D721Med (cell line): ENCODE measurements at regions not wholly inside any gene's neighbourhood (a gene's known extent, or its start where the extent isn't known, plus 50 kb on each side); places are given as distances from the start of the nearest gene placed in this dataset.

Experiments used
- DNase-seq: peaks from one replicate; pipeline ENCODE4 v3.0.0; 2011; ENCODE audit warnings: low spot score; ENCODE audit not compliant: insufficient read length
- FAIRE-seq: peaks from 2 replicates; lab custom pipeline; 2011; peaks lifted over from hg19 to GRCh38; lab: Jason Lieb, UNC
- TF ChIP-seq, protein P1 (sequence below): IDR thresholded peaks from 2 replicates; pipeline ENCODE4 v1.5.1; 2012; ENCODE audit warnings: mild to moderate bottlenecking, control low read depth; ENCODE audit not compliant: insufficient read depth; ENCODE audit errors: missing control alignments

DNA sequence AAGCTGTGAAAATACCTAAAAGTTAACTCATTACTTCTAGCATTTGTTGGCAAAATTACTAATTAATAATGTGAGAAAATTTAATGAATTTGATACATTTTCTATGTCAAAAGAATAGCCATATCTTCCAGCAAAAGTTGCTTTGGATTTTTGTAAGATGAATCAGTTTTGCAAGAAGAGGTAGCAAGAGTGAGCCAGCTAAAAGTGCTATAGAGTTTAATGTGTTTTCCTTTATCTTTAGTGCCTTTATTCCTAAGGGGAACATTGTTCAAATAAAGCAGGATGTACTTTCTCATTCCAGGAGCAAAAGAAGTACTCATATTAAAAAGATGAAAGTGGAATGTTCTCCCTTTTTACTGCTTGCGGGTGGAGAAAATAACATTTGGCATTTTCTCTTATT lies 622.2 kb downstream of the ANXA1 start:
- TF ChIP-seq, protein P1, sequence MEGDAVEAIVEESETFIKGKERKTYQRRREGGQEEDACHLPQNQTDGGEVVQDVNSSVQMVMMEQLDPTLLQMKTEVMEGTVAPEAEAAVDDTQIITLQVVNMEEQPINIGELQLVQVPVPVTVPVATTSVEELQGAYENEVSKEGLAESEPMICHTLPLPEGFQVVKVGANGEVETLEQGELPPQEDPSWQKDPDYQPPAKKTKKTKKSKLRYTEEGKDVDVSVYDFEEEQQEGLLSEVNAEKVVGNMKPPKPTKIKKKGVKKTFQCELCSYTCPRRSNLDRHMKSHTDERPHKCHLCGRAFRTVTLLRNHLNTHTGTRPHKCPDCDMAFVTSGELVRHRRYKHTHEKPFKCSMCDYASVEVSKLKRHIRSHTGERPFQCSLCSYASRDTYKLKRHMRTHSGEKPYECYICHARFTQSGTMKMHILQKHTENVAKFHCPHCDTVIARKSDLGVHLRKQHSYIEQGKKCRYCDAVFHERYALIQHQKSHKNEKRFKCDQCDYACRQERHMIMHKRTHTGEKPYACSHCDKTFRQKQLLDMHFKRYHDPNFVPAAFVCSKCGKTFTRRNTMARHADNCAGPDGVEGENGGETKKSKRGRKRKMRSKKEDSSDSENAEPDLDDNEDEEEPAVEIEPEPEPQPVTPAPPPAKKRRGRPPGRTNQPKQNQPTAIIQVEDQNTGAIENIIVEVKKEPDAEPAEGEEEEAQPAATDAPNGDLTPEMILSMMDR: no peak
- FAIRE-seq (no peak), DNase-seq (no peak)

DNA sequence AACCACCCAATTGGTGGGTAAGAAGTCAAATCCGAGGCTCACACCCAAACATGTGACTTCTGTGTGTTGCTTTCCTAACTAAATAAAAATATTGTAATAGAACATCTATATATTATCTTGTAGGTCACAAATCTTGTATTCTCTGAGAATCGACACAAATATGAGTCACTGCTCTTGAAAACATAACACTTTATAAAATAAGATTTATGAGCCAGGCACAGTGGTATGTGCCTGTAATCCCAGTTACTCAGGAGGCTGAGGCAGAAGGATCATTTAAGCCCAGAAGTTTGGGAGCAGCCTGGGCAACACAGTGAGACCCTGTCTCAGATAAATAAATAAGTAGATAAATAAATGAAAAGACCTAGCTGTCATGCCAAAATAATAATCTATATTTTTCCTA lies 624.1 kb downstream of the ANXA1 start:
- TF ChIP-seq, protein P1: no peak
- FAIRE-seq (no peak), DNase-seq (no peak)

DNA sequence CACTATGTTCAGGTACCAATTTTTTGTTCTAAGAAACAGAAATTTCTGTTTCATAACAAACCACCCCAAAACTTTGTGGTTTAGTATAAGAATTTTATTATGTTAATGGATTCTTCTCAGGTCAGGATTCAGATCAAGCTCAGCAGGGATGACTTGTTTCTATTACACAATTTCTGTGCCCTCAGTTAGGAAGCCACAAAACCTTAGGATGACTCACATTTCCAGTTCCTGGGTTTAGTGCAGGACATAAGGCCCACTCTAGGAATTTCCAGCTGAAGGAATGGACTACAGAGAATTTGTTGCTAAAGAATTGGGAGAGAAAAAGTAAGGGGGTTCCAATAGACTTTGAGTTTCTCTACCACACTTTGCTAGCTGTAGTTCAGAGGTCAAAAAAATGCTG lies 629.3 kb downstream of the ANXA1 start:
- DNase-seq (no peak), FAIRE-seq (no peak)
- TF ChIP-seq, protein P1: no peak

DNA sequence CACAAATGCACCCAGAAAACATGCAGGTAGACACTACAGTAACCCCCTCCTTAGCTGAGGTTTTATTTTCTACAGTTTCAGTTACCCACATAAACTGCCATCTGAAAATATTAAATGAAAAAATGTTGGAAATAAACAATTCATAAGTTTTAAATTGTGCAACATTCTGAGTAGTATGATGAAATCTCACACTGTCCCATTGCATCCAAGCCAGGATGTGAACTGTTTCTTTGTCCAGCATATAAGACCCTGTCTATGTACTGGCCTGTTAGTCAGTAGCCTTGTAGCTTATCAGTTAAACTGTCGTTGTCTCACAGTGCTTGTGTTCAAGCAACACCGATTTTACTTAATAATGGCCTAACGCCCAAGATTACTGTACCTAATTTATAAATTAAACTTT lies 630.5 kb downstream of the ANXA1 start:
- no peak for FAIRE-seq

DNA sequence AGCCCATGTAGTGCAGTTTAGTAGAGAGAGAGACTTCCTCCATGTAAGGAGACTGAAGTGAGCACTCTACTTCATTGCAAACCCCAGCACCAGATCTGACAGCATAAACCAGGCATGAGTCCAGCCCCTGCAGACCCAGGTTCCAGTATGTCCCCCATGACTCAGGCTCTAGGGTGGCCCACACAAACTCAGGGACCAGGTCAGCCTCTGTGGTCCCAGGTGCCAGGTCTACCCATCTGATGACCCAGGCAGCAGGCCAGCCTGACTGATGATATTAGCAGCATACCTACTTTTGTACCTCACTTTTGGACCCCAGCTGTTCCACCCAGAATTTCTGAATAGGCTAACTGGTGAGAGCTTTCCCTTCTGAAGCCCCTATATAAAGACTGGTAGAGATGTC lies 647.8 kb downstream of the ANXA1 start:
- TF ChIP-seq, protein P1: no peak
- FAIRE-seq (no peak), DNase-seq (no peak)

More for the DNA sequence above, 630.5 kb downstream of the ANXA1 start:
- TF ChIP-seq, protein P1: no peak
- DNase-seq: no peak

DNA sequence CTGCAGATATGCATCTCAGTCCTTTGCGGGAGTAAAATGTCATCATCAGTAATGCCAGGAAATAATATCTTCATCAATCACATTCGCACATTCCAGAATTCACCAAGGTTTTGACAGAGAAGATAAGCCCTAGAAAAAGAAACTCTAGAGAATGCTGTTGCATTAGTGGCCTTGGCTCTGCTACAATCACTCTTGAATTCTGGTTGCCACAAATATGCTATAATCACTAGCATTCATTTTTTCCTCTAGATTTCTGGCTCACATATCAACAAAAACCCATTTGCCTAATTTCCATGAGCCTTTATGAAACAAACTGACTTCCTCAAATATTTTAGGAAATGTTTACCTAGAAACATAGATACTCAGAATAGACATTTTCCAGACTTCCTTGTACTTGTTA lies 653.4 kb downstream of the ANXA1 start:
- FAIRE-seq: no peak
- TF ChIP-seq, protein P1: no peak
- no peak for DNase-seq

DNA sequence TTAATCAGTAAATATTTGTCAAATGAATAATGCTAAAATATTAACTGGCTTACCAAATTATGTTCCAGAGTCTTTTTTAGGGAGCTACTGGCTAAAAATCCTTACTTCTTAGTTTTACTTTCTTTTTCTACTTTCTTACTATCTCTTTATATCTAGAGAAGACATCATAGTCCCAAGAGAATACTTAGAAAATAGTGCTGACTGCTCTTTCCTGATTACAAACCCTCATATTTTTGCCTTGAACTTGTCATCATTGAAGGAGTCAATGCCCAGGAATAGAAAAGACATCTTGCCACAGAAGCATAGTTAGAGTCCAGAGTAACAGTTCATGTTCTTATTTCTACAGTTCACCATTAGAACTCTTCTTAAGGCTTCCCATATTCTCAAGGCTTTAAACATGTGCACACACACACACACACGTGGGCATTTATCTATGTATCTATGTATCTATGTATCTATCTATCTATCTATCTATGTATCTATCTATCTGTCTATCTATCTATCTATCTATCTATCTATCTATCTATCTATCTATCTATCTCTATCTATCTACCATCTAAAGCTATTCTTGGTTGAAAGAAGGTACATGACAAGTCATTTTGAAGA lies 654.3 kb downstream of the ANXA1 start:
- FAIRE-seq: no peak

More for the DNA sequence above, 654.3 kb downstream of the ANXA1 start:
- TF ChIP-seq, protein P1: no peak
- DNase-seq: no peak
